Gastroesophageal sphincter (tissue), 3 donors: ENCODE measurements at regions not wholly inside any gene's neighbourhood (a gene's known extent, or its start where the extent isn't known, plus 50 kb on each side); places are given as distances from the start of the nearest gene placed in this dataset.

Source experiments
- POLR2A ChIP-seq, 2 donors: fragments of 450-650 bp; IDR thresholded peaks; one replicate each; pipeline ENCODE4 v1.6.1; 2017; ENCODE audit warnings: antibody characterized with exemption in 2 of 2, mild to moderate bottlenecking in 2 of 2, moderate library complexity in 1 of 2
- TF ChIP-seq, protein P1 (sequence below), 4 experiments: fragments of 200-600 bp in 2 of 4; fragments of 450-650 bp in 2 of 4; sonication (generic) in 1 of 4; IDR thresholded peaks; one replicate each; pipeline ENCODE4 v1.5.1; 2017 to 2019; ENCODE audit warnings: antibody characterized with exemption in 4 of 4, mild to moderate bottlenecking in 2 of 4, moderate library complexity in 2 of 4

DNA sequence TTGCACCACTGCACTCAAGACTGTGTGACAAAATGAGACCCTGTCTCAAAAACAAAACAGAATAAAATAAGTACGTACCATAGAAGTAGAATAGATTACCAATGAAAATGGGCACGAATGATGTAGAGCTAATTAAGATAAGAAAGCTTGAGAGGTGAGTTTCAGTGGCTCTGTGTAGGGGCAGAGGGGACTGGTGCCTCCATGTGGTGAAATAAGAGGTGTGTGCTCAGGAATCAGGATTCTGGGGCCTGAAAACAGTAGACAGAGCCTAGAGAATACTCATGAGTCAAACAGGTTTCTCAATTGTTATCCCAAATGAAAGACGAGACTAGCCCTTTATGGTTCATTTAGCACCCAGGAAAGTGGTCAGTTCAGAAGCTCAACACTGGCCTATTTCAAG is 1145.1 kb downstream of the FLRT2 start:
- TF ChIP-seq, protein P1, sequence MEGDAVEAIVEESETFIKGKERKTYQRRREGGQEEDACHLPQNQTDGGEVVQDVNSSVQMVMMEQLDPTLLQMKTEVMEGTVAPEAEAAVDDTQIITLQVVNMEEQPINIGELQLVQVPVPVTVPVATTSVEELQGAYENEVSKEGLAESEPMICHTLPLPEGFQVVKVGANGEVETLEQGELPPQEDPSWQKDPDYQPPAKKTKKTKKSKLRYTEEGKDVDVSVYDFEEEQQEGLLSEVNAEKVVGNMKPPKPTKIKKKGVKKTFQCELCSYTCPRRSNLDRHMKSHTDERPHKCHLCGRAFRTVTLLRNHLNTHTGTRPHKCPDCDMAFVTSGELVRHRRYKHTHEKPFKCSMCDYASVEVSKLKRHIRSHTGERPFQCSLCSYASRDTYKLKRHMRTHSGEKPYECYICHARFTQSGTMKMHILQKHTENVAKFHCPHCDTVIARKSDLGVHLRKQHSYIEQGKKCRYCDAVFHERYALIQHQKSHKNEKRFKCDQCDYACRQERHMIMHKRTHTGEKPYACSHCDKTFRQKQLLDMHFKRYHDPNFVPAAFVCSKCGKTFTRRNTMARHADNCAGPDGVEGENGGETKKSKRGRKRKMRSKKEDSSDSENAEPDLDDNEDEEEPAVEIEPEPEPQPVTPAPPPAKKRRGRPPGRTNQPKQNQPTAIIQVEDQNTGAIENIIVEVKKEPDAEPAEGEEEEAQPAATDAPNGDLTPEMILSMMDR (IDR thresholded peaks at IDR 0.05) = no peak
- no peak for TF ChIP-seq POLR2A (IDR thresholded peaks at IDR 0.05)
